CD4-positive, alpha-beta T cell (primary cell): ENCODE measurements at regions not wholly inside any gene's neighbourhood (a gene's known extent, or its start where the extent isn't known, plus 50 kb on each side); places are given as distances from the start of the nearest gene placed in this dataset.

Experiments used
- ATAC-seq: fragments of 200-7000 bp; cut with Tn5 transposase; one replicate; pipeline ENCODE4 v1.10.0; 2022; ENCODE audit warnings: mild to moderate bottlenecking; ENCODE audit not compliant: poor library complexity
- CTCF ChIA-PET: fragments of 350-600 bp; sonication (Branson Sonifier 250); formaldehyde crosslinking; loops from one replicate; lab custom pipeline; 2021; ENCODE audit warnings: antibody characterized with exemption, inconsistent platforms; lab: Charles Lee
- POLR2A ChIA-PET: fragments of 350-600 bp; sonication (Branson Sonifier 250); formaldehyde crosslinking; loops from one replicate; lab custom pipeline; 2021; ENCODE audit warnings: antibody characterized with exemption, inconsistent platforms; lab: Charles Lee
- DNase-seq, 14 experiments: peaks; one replicate each; pipeline ENCODE4 v3.0.0-alpha.2; 2013 to 2020; ENCODE audit warnings: mixed read lengths in 2 of 14
- H3K27ac ChIP-seq, 2 donors: one replicate each; pipeline versions ENCODE4 v1.5.1 to v1.7.0; 2013; ENCODE audit warnings: low read length in 2 of 2, low read depth in 1 of 2, mild to moderate bottlenecking in 1 of 2
- H3K27me3 ChIP-seq, 2 experiments: 1 replicate in 1 of 2; 2 replicates in 1 of 2; pipeline versions ENCODE4 v1.6.1 to v1.7.0; 2013; ENCODE audit warnings: low read length in 2 of 2, control low read depth in 1 of 2, mild to moderate bottlenecking in 1 of 2, moderate library complexity in 1 of 2; ENCODE audit not compliant: insufficient read depth in 2 of 2, control insufficient read depth in 1 of 2
- H3K36me3 ChIP-seq: one replicate; pipeline ENCODE4 v1.6.1; 2013; ENCODE audit warnings: low read length, control low read depth; ENCODE audit not compliant: insufficient read depth
- H3K4me1 ChIP-seq: one replicate; pipeline ENCODE4 v1.6.1; 2013; ENCODE audit warnings: low read length, control low read depth; ENCODE audit not compliant: insufficient read depth
- H3K4me3 ChIP-seq: one replicate; pipeline ENCODE4 v1.5.1; 2013; ENCODE audit warnings: mild to moderate bottlenecking, low read length, moderate library complexity
- H3K9me3 ChIP-seq, 2 experiments: 1 replicate in 1 of 2; 2 replicates in 1 of 2; pipeline versions ENCODE4 v1.6.1 to v1.7.0; 2013; ENCODE audit warnings: low read length in 2 of 2, mild to moderate bottlenecking in 2 of 2, control low read depth in 1 of 2, moderate library complexity in 1 of 2; ENCODE audit not compliant: control insufficient read depth in 1 of 2, insufficient read depth in 1 of 2
- H3K27ac Mint-ChIP-seq: one replicate; pipeline ENCODE4 v1.8.0; 2020; ENCODE audit warnings: mixed read lengths
- H3K27me3 Mint-ChIP-seq: one replicate; pipeline ENCODE4 v1.8.0; 2021; ENCODE audit warnings: mixed read lengths
- H3K36me3 Mint-ChIP-seq: one replicate; pipeline ENCODE4 v1.8.0; 2021; ENCODE audit warnings: low read depth, mixed read lengths
- H3K4me1 Mint-ChIP-seq: one replicate; pipeline ENCODE4 v1.8.0; 2021; ENCODE audit warnings: low read depth, mixed read lengths
- H3K4me3 Mint-ChIP-seq: one replicate; pipeline ENCODE4 v1.8.0; 2020; ENCODE audit warnings: mild to moderate bottlenecking, mixed read lengths
- H3K9me3 Mint-ChIP-seq: one replicate; pipeline ENCODE4 v1.8.0; 2020; ENCODE audit warnings: mixed read lengths
- intact Hi-C, 2 experiments: fragments of 100-400 bp; cut with DNase I in 1 of 2; cut with micrococcal nuclease in 1 of 2; formaldehyde crosslinking; loops; one replicate each; pipeline versions ENCODE4 v1.15.1 to v1.9.0; 2023 to 2025; cut with DNase I, micrococcal nuclease
- TF ChIP-seq, protein P1 (sequence below): fragments of 200-600 bp; IDR thresholded peaks from one replicate; pipeline ENCODE4 v1.8.0; 2022; ENCODE audit warnings: antibody characterized with exemption, mild to moderate bottlenecking

DNA sequence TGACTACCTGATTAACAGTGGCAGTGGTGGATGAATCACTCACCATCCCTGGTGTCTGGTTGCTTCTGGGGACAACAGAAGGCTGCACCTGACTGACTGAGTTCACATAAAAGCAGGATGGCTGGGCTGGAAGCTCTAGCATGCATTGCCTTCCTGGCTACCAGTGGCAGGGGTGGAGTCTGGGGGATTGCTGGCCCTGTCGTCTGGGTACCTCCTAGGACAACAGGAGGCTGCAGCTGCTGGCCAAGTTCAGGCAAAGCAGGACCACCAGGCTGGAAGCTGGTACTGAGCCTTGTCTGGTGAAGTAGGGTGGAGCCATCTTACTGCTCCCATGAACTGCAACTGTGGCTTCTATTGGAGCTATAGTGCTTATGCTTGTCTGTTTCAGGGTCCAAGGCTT lies 480.8 kb upstream of the CTNND2 start:
- Mint-ChIP-seq H3K4me1 (no peaks in the 10 kb centered on the region), H3K27me3 (no peaks in the 10 kb centered on the region), H3K9me3 (peaks cover 18% of the 10 kb centered on the region), H3K27ac (no peak overlapping the region), H3K4me3 (no peak overlapping the region), H3K36me3 (no peaks in the 10 kb centered on the region)
- CTCF ChIA-PET = no interaction called here
- ATAC-seq (no peak), DNase-seq (no peak)
- Histone ChIP-seq H3K27me3 (no peaks in the 10 kb centered on the region), H3K27ac (no peak overlapping the region), H3K36me3 (no peaks in the 10 kb centered on the region), H3K9me3 (peaks cover 4 to 15% of the 10 kb centered on the region in 2 experiments), H3K4me3 (no peak overlapping the region), H3K4me1 (no peaks in the 10 kb centered on the region)
- intact Hi-C loops = no loop called here
- TF ChIP-seq, protein P1, sequence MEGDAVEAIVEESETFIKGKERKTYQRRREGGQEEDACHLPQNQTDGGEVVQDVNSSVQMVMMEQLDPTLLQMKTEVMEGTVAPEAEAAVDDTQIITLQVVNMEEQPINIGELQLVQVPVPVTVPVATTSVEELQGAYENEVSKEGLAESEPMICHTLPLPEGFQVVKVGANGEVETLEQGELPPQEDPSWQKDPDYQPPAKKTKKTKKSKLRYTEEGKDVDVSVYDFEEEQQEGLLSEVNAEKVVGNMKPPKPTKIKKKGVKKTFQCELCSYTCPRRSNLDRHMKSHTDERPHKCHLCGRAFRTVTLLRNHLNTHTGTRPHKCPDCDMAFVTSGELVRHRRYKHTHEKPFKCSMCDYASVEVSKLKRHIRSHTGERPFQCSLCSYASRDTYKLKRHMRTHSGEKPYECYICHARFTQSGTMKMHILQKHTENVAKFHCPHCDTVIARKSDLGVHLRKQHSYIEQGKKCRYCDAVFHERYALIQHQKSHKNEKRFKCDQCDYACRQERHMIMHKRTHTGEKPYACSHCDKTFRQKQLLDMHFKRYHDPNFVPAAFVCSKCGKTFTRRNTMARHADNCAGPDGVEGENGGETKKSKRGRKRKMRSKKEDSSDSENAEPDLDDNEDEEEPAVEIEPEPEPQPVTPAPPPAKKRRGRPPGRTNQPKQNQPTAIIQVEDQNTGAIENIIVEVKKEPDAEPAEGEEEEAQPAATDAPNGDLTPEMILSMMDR = no peak
- POLR2A ChIA-PET = no interaction called here

DNA sequence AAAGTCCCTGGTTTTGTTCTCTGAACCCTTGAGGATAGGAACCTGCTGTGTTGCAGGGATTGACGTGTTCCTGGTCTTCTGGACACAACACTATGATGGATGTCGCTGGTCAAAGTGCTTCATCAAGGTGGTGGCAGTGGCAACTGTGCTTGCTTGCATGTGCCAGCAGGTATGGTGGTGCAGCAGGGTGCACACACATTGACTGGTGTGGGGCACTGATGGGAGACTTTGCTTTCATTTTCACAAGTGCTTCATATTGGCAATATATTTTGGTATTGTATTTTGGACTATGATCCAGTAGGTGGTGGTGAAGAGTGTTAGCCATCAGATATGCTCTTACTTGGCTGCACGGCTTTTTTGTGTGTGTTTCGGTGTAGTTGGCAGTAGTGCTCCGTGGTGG lies 479.8 kb upstream of the CTNND2 start:
- ChIA-PET CTCF (no interaction called here), POLR2A (no interaction called here)
- Histone ChIP-seq H3K4me3 (no peak overlapping the region), H3K4me1 (no peaks in the 10 kb centered on the region), H3K27me3 (no peaks in the 10 kb centered on the region), H3K36me3 (no peaks in the 10 kb centered on the region), H3K9me3 (peaks cover 4 to 15% of the 10 kb centered on the region in 2 experiments), H3K27ac (no peak overlapping the region)
- H3K9me3 Mint-ChIP-seq = peaks cover 21% of the 10 kb centered on the region
- DNase-seq (no peak), ATAC-seq (no peak)
- H3K36me3 Mint-ChIP-seq = no peaks in the 10 kb centered on the region
- TF ChIP-seq, protein P1 = no peak
- intact Hi-C loops = no loop called here
- H3K27ac Mint-ChIP-seq = no peak overlapping the region
- H3K4me3 Mint-ChIP-seq = no peak overlapping the region
- H3K4me1 Mint-ChIP-seq = no peaks in the 10 kb centered on the region
- H3K27me3 Mint-ChIP-seq = no peaks in the 10 kb centered on the region

DNA sequence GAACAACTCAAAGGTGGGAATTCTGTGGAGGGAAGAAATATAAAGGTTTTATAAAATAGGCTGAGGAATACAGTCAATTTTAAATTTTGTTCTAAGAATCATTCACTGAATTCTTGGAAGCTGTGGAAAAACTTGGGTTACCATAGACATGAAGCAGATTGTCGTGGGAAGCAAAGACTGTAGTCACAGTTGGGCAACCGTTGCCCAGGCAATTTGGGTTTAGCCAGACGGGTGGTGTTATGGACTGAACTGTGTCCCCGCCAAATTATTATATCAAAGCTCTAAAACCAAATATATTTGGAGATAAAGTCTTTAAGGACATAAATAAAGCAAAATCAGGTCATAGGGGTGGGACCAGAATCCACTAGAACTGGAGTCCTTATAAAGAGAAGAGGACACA lies 463.7 kb upstream of the CTNND2 start:
- H3K27me3 Mint-ChIP-seq = no peaks in the 10 kb centered on the region
- ChIA-PET CTCF (no interaction called here), POLR2A (no interaction called here)
- H3K27me3 ChIP-seq = no peaks in the 10 kb centered on the region
- TF ChIP-seq, protein P1 = no peak
- H3K27ac Mint-ChIP-seq = no peak overlapping the region
- no peaks in the 10 kb centered on the region for H3K4me1 Mint-ChIP-seq
- H3K36me3 Mint-ChIP-seq = no peaks in the 10 kb centered on the region
- H3K36me3 ChIP-seq = no peaks in the 10 kb centered on the region
- DNase-seq (no peak), ATAC-seq (no peak)
- peaks cover 9% of the 10 kb centered on the region for H3K9me3 Mint-ChIP-seq
- H3K9me3 ChIP-seq = no peaks in the 10 kb centered on the region
- H3K4me1 ChIP-seq = no peaks in the 10 kb centered on the region
- no peak overlapping the region for H3K4me3 Mint-ChIP-seq
- intact Hi-C loops = no loop called here
- no peak overlapping the region for H3K27ac ChIP-seq
- no peak overlapping the region for H3K4me3 ChIP-seq
